Cardiac fibroblast (primary cell): ENCODE measurements at regions not wholly inside any gene's neighbourhood (a gene's known extent, or its start where the extent isn't known, plus 50 kb on each side); places are given as distances from the start of the nearest gene placed in this dataset.

ENCODE experiments used
- DNase-seq, 2 donors: peaks; one replicate each; pipeline versions ENCODE4 v3.0.0 to v3.0.0-alpha.2; 2010; ENCODE audit warnings: low read depth in 2 of 2
- H3K4me3 ChIP-seq, 2 donors: replicated peaks in 1 of 2; 1 replicate in 1 of 2; 2 replicates in 1 of 2; pipeline ENCODE4 v1.5.1; 2011; ENCODE audit warnings: low read depth in 2 of 2, low read length in 2 of 2, mild to moderate bottlenecking in 2 of 2, moderate library complexity in 1 of 2
- CTCF ChIP-seq: IDR thresholded peaks from one replicate; pipeline ENCODE4 v1.5.1; 2011; ENCODE audit warnings: low read depth, mild to moderate bottlenecking, low read length, inconsistent platforms

DNA sequence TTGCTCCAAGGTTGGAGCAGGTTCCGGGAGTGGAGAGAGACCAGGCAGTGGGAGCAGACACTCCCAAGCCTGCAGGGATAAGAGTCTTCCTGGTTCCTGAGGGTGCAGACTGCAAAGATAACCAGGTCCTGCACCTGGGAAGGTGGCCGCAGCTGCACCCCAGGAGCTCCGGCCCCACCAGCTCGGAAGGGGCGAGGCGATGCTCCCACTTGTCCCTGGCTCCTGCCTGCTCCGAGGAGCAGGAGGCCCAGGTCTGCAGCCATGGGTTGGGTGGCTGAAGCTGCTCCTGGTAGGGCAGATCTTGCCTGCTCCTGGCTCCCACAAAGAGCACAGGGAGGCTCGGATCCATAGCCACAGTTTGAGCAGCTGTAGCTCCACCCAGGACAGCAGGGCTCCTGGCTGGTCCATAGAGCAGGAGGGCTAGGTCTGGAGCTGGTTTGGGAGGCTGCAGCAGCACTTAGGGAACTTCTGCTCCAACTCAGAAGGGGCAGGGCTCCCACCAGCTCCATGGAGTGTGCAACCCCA lies 251.6 kb upstream of the GPC6 start:
- no peak for DNase-seq
- TF ChIP-seq CTCF: no peak
- no peak overlapping the region for H3K4me3 ChIP-seq

DNA sequence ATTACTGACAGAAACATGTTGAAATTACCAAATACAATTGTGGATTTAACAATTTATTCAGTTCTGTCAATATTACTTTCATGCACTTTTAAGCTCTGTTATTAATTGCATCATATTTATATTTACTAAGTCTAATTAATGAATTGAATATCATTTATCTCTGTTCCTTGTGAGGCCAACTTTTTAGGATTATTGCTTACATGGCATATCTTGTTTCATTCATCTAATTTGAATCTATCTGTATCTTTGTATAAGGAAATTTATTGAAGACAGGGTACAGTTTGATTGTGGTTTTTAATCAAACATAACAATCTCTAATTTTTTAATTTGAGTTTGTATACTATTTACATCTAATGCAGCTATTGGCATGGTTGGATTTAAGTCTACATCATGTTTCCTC lies 249.9 kb upstream of the GPC6 start:
- DNase-seq: no peak
- no peak overlapping the region for H3K4me3 ChIP-seq
- TF ChIP-seq CTCF: no peak

- no peak overlapping the region for H3K4me3 ChIP-seq
- no peak for DNase-seq
- no peak for TF ChIP-seq CTCF
Observed at GRCh38 chr13:92984151-92984550, 242.5 kb upstream of the GPC6 start.

DNA sequence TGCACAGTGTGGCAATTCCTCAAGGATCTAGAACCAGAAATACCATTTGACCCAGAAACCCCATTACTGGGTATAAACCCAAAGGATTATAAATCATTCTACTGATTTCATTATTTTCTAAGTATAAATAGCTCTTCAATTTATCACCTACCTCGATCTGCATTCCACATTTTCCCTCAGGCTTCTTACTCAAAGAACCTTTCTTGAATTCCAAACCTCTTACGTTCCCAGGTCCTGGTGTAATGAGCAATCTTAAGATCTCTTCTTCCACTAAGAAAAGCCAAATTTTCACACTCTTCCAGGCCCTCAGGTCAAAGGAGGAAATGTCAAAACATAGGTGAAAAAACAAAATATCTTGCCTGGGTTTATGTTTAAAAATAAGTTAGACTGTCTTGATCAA lies 237.3 kb upstream of the GPC6 start:
- no peak overlapping the region for H3K4me3 ChIP-seq
- TF ChIP-seq CTCF: no peak
- no peak for DNase-seq

DNA sequence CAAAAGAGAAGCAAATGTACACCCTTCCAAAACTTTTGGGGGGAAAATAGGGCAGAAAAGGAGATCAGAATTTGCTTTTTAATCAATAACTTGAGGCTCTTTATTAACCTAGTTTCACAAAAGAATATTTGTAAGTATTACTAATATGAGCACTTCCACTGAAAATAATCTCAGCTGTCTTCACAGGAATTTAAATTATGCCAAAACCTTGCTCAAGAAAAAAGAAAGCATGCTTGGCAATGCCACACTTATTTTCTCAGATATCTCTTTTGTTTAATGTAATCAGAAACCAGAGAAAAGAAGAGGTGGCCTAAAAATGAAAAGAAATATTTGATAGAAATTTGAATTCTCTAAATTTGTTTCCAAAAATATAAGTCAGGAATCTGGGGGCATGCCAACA lies 234.9 kb upstream of the GPC6 start:
- no peak overlapping the region for H3K4me3 ChIP-seq
- peak; percentile 5 to 45 for DNase-seq
- TF ChIP-seq CTCF: no peak

DNA sequence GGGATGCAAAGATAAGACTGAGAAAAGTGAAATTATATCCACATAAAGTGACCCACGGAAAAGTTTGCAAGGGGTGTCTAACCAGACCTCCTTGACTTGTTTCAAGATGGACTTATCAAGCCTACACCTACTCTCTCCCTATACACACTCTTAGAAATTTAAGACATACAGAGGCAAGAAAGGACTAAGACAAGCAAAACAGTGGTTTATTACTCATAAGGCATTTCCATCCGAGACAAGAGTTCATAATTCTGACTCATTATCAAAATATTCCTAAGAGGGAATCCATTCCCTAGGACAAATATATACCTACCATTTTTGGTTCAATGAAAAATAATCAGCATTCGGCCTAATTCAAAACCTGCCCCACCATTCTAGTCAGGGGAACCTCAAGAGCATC lies 232.6 kb upstream of the GPC6 start:
- DNase-seq: peak; percentile 5 to 57
- TF ChIP-seq CTCF: no peak
- no peak overlapping the region for H3K4me3 ChIP-seq

GRCh38 chr13:93001866-93002461 lies 224.6 kb upstream of the GPC6 start:
- H3K4me3 ChIP-seq: no peak overlapping the region
- no peak for TF ChIP-seq CTCF
- DNase-seq: no peak
